ENCODE measurements at regions not wholly inside any gene's neighbourhood (a gene's known extent, or its start where the extent isn't known, plus 50 kb on each side); places are given as distances from the start of the nearest gene placed in this dataset.

DNA sequence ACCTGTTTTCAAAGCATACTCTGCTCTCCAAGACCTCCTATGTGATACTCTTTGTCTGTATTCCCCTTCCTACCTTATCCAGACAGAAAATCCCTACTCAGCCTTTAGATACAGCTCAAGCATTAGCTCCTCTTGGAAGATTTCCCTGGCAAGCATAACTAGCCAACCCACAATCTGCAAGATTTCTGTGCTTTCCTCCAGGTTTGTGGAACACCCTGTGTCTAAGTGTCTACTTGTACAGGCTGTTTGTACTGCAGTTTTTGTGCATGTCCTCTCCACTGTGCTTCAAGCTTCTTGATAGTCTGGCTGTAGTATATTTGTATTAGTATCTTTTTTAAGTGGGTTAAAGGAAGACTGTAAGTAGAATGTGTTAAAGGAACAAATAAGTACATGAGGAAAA lies 203.7 kb downstream of the RFC3 start:
- Mint-ChIP-seq H3K4me3 (ENCODE audit: unreplicated experiment) (no peak overlapping the region), H3K36me3 (ENCODE audit: insufficient read depth, unreplicated experiment) (no peaks in the 10 kb centered on the region), H3K9me3 (ENCODE audit: unreplicated experiment) (peaks cover 34% of the 10 kb centered on the region), H3K27me3 (ENCODE audit: insufficient read depth, unreplicated experiment) (no peaks in the 10 kb centered on the region), H3K27ac (ENCODE audit: unreplicated experiment) (peak overlapping the region; percentile 88), H3K4me1 (ENCODE audit: low read depth, unreplicated experiment) (peaks cover 21% of the 10 kb centered on the region)
- ChIA-PET CTCF (no interaction called here), POLR2A (no interaction called here)
- peaks cover 26% of the 10 kb centered on the region for H3K4me1 ChIP-seq
- intact Hi-C loops (cut with micrococcal nuclease; ENCODE audit: unreplicated experiment): loop anchor here (1.0 kb wide), 1 partner anchor 14 kb away; no protein-coding TSS in a partner anchor
- TF ChIP-seq, protein P1, sequence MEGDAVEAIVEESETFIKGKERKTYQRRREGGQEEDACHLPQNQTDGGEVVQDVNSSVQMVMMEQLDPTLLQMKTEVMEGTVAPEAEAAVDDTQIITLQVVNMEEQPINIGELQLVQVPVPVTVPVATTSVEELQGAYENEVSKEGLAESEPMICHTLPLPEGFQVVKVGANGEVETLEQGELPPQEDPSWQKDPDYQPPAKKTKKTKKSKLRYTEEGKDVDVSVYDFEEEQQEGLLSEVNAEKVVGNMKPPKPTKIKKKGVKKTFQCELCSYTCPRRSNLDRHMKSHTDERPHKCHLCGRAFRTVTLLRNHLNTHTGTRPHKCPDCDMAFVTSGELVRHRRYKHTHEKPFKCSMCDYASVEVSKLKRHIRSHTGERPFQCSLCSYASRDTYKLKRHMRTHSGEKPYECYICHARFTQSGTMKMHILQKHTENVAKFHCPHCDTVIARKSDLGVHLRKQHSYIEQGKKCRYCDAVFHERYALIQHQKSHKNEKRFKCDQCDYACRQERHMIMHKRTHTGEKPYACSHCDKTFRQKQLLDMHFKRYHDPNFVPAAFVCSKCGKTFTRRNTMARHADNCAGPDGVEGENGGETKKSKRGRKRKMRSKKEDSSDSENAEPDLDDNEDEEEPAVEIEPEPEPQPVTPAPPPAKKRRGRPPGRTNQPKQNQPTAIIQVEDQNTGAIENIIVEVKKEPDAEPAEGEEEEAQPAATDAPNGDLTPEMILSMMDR (IDR thresholded peaks at IDR 0.05; ENCODE audit: insufficient read depth in 1 of 2, low read depth in 1 of 2, low read length in 1 of 2, severe bottlenecking in 1 of 2, unreplicated experiment in 1 of 2): no peak
- peaks cover 35% of the 10 kb centered on the region for H3K9me3 ChIP-seq
- H3K27me3 ChIP-seq (replicated peaks; ENCODE audit: control insufficient read depth, insufficient read depth, low read length): no peaks in the 10 kb centered on the region
- no peak for DNase-seq
- no peak overlapping the region for H3K4me3 ChIP-seq (ENCODE audit: low read depth, low read length)
- no TSS peak for BruUV-seq (replicated peaks)
- H3K36me3 ChIP-seq (ENCODE audit: control insufficient read depth, insufficient read depth, low read length): no peaks in the 10 kb centered on the region

GRCh38 chr13:34025746-34026145 lies 207.8 kb downstream of the RFC3 start:
- ChIA-PET CTCF (no interaction called here), POLR2A (no interaction called here)
- H3K4me3 ChIP-seq (ENCODE audit: low read depth, low read length): no peak overlapping the region
- Mint-ChIP-seq H3K27ac (ENCODE audit: unreplicated experiment) (no peak overlapping the region), H3K4me3 (ENCODE audit: unreplicated experiment) (no peak overlapping the region), H3K4me1 (ENCODE audit: low read depth, unreplicated experiment) (peaks cover 5% of the 10 kb centered on the region), H3K27me3 (ENCODE audit: insufficient read depth, unreplicated experiment) (no peaks in the 10 kb centered on the region), H3K36me3 (ENCODE audit: insufficient read depth, unreplicated experiment) (no peaks in the 10 kb centered on the region), H3K9me3 (ENCODE audit: unreplicated experiment) (peaks cover 55% of the 10 kb centered on the region)
- peaks cover 29% of the 10 kb centered on the region for H3K9me3 ChIP-seq
- intact Hi-C loops (cut with micrococcal nuclease; ENCODE audit: unreplicated experiment): no loop called here
- H3K36me3 ChIP-seq (ENCODE audit: control insufficient read depth, insufficient read depth, low read length): no peaks in the 10 kb centered on the region
- BruUV-seq (replicated peaks): no TSS peak
- H3K4me1 ChIP-seq: peaks cover 3% of the 10 kb centered on the region
- TF ChIP-seq, protein P1 (IDR thresholded peaks at IDR 0.05; ENCODE audit: insufficient read depth in 1 of 2, low read depth in 1 of 2, low read length in 1 of 2, severe bottlenecking in 1 of 2, unreplicated experiment in 1 of 2): no peak
- H3K27me3 ChIP-seq (replicated peaks; ENCODE audit: control insufficient read depth, insufficient read depth, low read length): no peaks in the 10 kb centered on the region
- no peak for DNase-seq

DNA sequence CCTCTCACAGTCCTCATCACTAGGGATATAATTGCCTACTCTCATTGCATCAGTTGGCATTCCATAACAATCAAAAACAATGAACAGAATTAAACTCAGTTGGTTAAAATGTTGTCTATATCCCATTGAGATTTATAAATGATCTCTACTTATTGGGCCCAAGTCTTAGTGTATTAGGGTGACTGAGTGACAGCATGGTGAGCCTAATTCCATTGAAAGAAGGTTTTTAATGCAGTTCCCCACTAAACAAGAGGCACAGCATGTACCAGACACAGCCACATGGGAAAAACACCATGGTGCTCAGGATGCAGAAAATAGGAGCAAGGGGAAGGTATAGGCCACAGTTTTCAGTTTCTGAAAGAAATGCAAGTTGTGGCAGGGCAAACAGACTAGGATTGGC lies 208.4 kb downstream of the RFC3 start:
- no peak for DNase-seq
- Histone ChIP-seq H3K36me3 (ENCODE audit: control insufficient read depth, insufficient read depth, low read length) (no peaks in the 10 kb centered on the region), H3K4me3 (ENCODE audit: low read depth, low read length) (no peak overlapping the region), H3K4me1 (no peaks in the 10 kb centered on the region), H3K27me3 (replicated peaks; ENCODE audit: control insufficient read depth, insufficient read depth, low read length) (no peaks in the 10 kb centered on the region), H3K9me3 (peaks cover 23% of the 10 kb centered on the region)
- H3K9me3 Mint-ChIP-seq (ENCODE audit: unreplicated experiment): peaks cover 50% of the 10 kb centered on the region
- H3K27ac Mint-ChIP-seq (ENCODE audit: unreplicated experiment): no peak overlapping the region
- TF ChIP-seq, protein P1 (IDR thresholded peaks at IDR 0.05; ENCODE audit: insufficient read depth in 1 of 2, low read depth in 1 of 2, low read length in 1 of 2, severe bottlenecking in 1 of 2, unreplicated experiment in 1 of 2): no peak
- no peaks in the 10 kb centered on the region for H3K36me3 Mint-ChIP-seq (ENCODE audit: insufficient read depth, unreplicated experiment)
- BruUV-seq (replicated peaks): no TSS peak
- POLR2A ChIA-PET: no interaction called here
- CTCF ChIA-PET: no interaction called here
- intact Hi-C loops (cut with micrococcal nuclease; ENCODE audit: unreplicated experiment): no loop called here
- no peaks in the 10 kb centered on the region for H3K27me3 Mint-ChIP-seq (ENCODE audit: insufficient read depth, unreplicated experiment)
- no peaks in the 10 kb centered on the region for H3K4me1 Mint-ChIP-seq (ENCODE audit: low read depth, unreplicated experiment)
- H3K4me3 Mint-ChIP-seq (ENCODE audit: unreplicated experiment): no peak overlapping the region

Data from Caco-2 (cell line).